Prostate gland (tissue), 2 donors: ENCODE measurements at regions not wholly inside any gene's neighbourhood (a gene's known extent, or its start where the extent isn't known, plus 50 kb on each side); places are given as distances from the start of the nearest gene placed in this dataset.

Experiments
- DNase-seq: peaks from one replicate; pipeline ENCODE4 v3.0.0-alpha.2; 2019; ENCODE audit warnings: low spot score
- H3K27ac ChIP-seq, 2 donors: fragments of 200-600 bp; sonication (generic); 2 replicates each; pipeline ENCODE4 v1.5.1; 2017 to 2019
- H3K27me3 ChIP-seq: fragments of 200-600 bp; sonication (generic); replicated peaks from 2 replicates; pipeline ENCODE4 v1.5.1; 2019; ENCODE audit not compliant: insufficient read depth
- H3K36me3 ChIP-seq, 2 donors: fragments of 200-600 bp; sonication (generic); 1 replicate in 1 of 2; 2 replicates in 1 of 2; pipeline versions ENCODE4 v1.5.1 to v1.8.1; 2017 to 2019
- H3K4me1 ChIP-seq: fragments of 200-600 bp; sonication (generic); replicated peaks from 2 replicates; pipeline ENCODE4 v1.5.1; 2019
- H3K4me3 ChIP-seq, 2 donors: fragments of 200-600 bp; sonication (generic); 2 replicates each; pipeline ENCODE4 v1.5.1; 2017 to 2019
- H3K9me3 ChIP-seq: fragments of 200-600 bp; sonication (generic); 2 replicates; pipeline ENCODE4 v1.5.1; 2017
- CTCF ChIP-seq, 4 experiments: fragments of 200-600 bp in 2 of 4; fragments of 450-650 bp in 2 of 4; sonication (generic) in 2 of 4; IDR thresholded peaks; 1 replicate in 3 of 4; 2 replicates in 1 of 4; pipeline ENCODE4 v1.5.1; 2016 to 2019; ENCODE audit warnings: antibody characterized with exemption in 4 of 4, mild to moderate bottlenecking in 2 of 4, moderate library complexity in 2 of 4
- POLR2A ChIP-seq: fragments of 450-650 bp; IDR thresholded peaks from one replicate; pipeline ENCODE4 v1.6.1; 2016; ENCODE audit warnings: antibody characterized with exemption, mild to moderate bottlenecking
- POLR2AphosphoS5 ChIP-seq: sonication (generic); formaldehyde crosslinking; IDR thresholded peaks from one replicate; pipeline ENCODE4 v1.6.1; 2017; ENCODE audit warnings: antibody characterized with exemption
- WGBS: methylation state at CpG from one replicate; pipeline ENCODE4 v1.1.5; 2018; 5-methylcytosine and 5-hydroxymethylcytosine counted together
- intact Hi-C: fragments of 100-400 bp; cut with DNase I; formaldehyde crosslinking; loops from one replicate; pipeline ENCODE4 v1.14.2; 2022

GRCh38 chr2:58851598-58851997 lies 610.5 kb upstream of the FANCL start:
- Histone ChIP-seq H3K27ac (no peak overlapping the region), H3K9me3 (no peaks in the 10 kb centered on the region), H3K27me3 (no peaks in the 10 kb centered on the region), H3K36me3 (no peaks in the 10 kb centered on the region), H3K4me1 (no peaks in the 10 kb centered on the region), H3K4me3 (no peak overlapping the region)
- intact Hi-C loops = no loop called here
- DNase-seq = no peak
- WGBS = 74% methylated on average over 2 of the region's 2 CpGs
- TF ChIP-seq POLR2A (no peak), POLR2AphosphoS5 (no peak), CTCF (IDR thresholded peaks at IDR 0.05) (no peak)

- H3K36me3 ChIP-seq = no peaks in the 10 kb centered on the region
- WGBS = 62% methylated on average over 3 of the region's 3 CpGs
- H3K9me3 ChIP-seq = no peaks in the 10 kb centered on the region
- H3K27me3 ChIP-seq = no peaks in the 10 kb centered on the region
- no peak for TF ChIP-seq POLR2A
- TF ChIP-seq POLR2AphosphoS5 = no peak
- no peak for TF ChIP-seq CTCF (IDR thresholded peaks at IDR 0.05)
- intact Hi-C loops = no loop called here
- H3K4me1 ChIP-seq = no peaks in the 10 kb centered on the region
- no peak overlapping the region for H3K27ac ChIP-seq
- no peak overlapping the region for H3K4me3 ChIP-seq
- DNase-seq = no peak
Observed at GRCh38 chr2:58845011-58845410, 603.9 kb upstream of the FANCL start.

- Histone ChIP-seq H3K4me3 (no peak overlapping the region), H3K4me1 (no peaks in the 10 kb centered on the region), H3K27ac (no peak overlapping the region), H3K27me3 (no peaks in the 10 kb centered on the region), H3K36me3 (no peaks in the 10 kb centered on the region), H3K9me3 (no peaks in the 10 kb centered on the region)
- intact Hi-C loops = no loop called here
- WGBS = 68% methylated on average over 5 of the region's 5 CpGs
- TF ChIP-seq POLR2AphosphoS5 (no peak), CTCF (IDR thresholded peaks at IDR 0.05) (no peak), POLR2A (no peak)
- DNase-seq = no peak
Observed at GRCh38 chr2:58842501-58843155, 601.5 kb upstream of the FANCL start.

- intact Hi-C loops = no loop called here
- H3K9me3 ChIP-seq = no peaks in the 10 kb centered on the region
- no peak for TF ChIP-seq POLR2AphosphoS5
- no peak for TF ChIP-seq CTCF (IDR thresholded peaks at IDR 0.05)
- no peak for TF ChIP-seq POLR2A
- 11% methylated on average over 3 of the region's 3 CpGs for WGBS
- no peak for DNase-seq
- no peak overlapping the region for H3K27ac ChIP-seq
- H3K4me3 ChIP-seq = no peak overlapping the region
- H3K4me1 ChIP-seq = no peaks in the 10 kb centered on the region
- H3K36me3 ChIP-seq = no peaks in the 10 kb centered on the region
- H3K27me3 ChIP-seq = no peaks in the 10 kb centered on the region
Observed at GRCh38 chr2:58834404-58834803, 593.3 kb upstream of the FANCL start.

- Histone ChIP-seq H3K4me3 (no peak overlapping the region), H3K27me3 (no peaks in the 10 kb centered on the region), H3K27ac (no peak overlapping the region), H3K4me1 (no peaks in the 10 kb centered on the region), H3K9me3 (no peaks in the 10 kb centered on the region), H3K36me3 (no peaks in the 10 kb centered on the region)
- DNase-seq = no peak
- TF ChIP-seq POLR2A (no peak), CTCF (IDR thresholded peaks at IDR 0.05) (no peak), POLR2AphosphoS5 (no peak)
- WGBS = 99% methylated on average over 2 of the region's 2 CpGs
- intact Hi-C loops = no loop called here
Observed at GRCh38 chr2:58826795-58827194, 585.7 kb upstream of the FANCL start.
